ENCODE measurements at regions not wholly inside any gene's neighbourhood (a gene's known extent, or its start where the extent isn't known, plus 50 kb on each side); places are given as distances from the start of the nearest gene placed in this dataset.

DNA sequence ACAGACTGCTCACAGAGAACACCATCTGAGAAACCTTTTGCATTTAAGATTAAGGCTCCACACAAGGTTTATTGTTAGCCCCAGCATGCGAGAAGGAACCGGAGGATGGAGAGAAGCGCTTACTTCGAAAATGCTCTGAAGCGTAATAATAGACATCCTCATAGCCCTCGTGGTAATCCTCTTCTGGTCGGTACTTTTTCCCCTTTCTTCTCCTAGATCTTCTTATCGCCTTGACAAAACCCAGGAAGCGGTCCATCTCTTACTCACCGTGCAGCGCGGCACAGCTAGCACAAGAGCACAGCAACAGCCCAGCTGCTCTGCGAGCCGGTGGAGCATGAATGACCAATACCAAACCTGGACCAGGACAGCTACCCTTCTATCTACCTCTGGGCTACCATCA lies 125.1 kb upstream of the GRIP1 start:
- no TSS peak for BruUV-seq (replicated peaks)
- no peaks in the 10 kb centered on the region for H3K36me3 ChIP-seq (ENCODE audit: control insufficient read depth, insufficient read depth, low read length)
- in situ Hi-C loops (cut with MboI) (no loop called here), intact Hi-C loops (cut with micrococcal nuclease) (no loop called here)
- no peaks in the 10 kb centered on the region for H3K79me2 ChIP-seq (ENCODE audit: control insufficient read depth, insufficient read depth, low read length)
- H3K9me1 ChIP-seq (ENCODE audit: control insufficient read depth, insufficient read depth, low read length) = no peaks in the 10 kb centered on the region
- 3% methylated on average over 14 of the region's 14 CpGs for WGBS (ENCODE audit: insufficient coverage, low coverage, missing lambda C conversion rate)
- DNase-seq (ENCODE audit: extremely low read depth in 1 of 4, low spot score in 3 of 4) (no peak), ATAC-seq (no peak), FAIRE-seq (no peak)
- TF ChIP-seq SIRT6 (IDR thresholded peaks at IDR 0.05; ENCODE audit: low read depth, low read length) (no peak), ZNF224 (CRISPR knock-in tag; IDR thresholded peaks at IDR 0.05) (no peak), ZNF197 (CRISPR knock-in tag; IDR thresholded peaks at IDR 0.05; ENCODE audit: low read depth) (no peak), SMC3 (conservative IDR thresholded peaks at IDR 0.05; ENCODE audit: insufficient read depth, low read depth, low read length) (no peak), ZNF668 (CRISPR knock-in tag; IDR thresholded peaks at IDR 0.05) (no peak), NONO (IDR thresholded peaks at IDR 0.05; ENCODE audit: low read depth in 2 of 2, low read length in 1 of 2) (no peak), NFE2L1 (tag; IDR thresholded peaks at IDR 0.05; ENCODE audit: borderline replicate concordance, low read depth) (no peak), MCM7 (IDR thresholded peaks at IDR 0.05) (no peak), TCFL5 (CRISPR knock-in tag; conservative IDR thresholded peaks at IDR 0.05) (no peak), ZNF384 (IDR thresholded peaks at IDR 0.05; ENCODE audit: low read depth, low read length) (no peak)
- TF ChIP-seq, protein P1, sequence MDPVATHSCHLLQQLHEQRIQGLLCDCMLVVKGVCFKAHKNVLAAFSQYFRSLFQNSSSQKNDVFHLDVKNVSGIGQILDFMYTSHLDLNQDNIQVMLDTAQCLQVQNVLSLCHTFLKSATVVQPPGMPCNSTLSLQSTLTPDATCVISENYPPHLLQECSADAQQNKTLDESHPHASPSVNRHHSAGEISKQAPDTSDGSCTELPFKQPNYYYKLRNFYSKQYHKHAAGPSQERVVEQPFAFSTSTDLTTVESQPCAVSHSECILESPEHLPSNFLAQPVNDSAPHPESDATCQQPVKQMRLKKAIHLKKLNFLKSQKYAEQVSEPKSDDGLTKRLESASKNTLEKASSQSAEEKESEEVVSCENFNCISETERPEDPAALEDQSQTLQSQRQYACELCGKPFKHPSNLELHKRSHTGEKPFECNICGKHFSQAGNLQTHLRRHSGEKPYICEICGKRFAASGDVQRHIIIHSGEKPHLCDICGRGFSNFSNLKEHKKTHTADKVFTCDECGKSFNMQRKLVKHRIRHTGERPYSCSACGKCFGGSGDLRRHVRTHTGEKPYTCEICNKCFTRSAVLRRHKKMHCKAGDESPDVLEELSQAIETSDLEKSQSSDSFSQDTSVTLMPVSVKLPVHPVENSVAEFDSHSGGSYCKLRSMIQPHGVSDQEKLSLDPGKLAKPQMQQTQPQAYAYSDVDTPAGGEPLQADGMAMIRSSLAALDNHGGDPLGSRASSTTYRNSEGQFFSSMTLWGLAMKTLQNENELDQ (CRISPR knock-in tag; IDR thresholded peaks at IDR 0.05; ENCODE audit: borderline replicate concordance) = no peak
- TF ChIP-seq, protein P2, sequence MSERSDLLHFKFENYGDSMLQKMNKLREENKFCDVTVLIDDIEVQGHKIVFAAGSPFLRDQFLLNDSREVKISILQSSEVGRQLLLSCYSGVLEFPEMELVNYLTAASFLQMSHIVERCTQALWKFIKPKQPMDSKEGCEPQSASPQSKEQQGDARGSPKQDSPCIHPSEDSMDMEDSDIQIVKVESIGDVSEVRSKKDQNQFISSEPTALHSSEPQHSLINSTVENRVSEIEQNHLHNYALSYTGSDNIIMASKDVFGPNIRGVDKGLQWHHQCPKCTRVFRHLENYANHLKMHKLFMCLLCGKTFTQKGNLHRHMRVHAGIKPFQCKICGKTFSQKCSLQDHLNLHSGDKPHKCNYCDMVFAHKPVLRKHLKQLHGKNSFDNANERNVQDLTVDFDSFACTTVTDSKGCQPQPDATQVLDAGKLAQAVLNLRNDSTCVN (CRISPR knock-in tag; IDR thresholded peaks at IDR 0.05) = no peak
- H3K27me3 ChIP-seq (ENCODE audit: control insufficient read depth in 2 of 2, insufficient read depth in 2 of 2, low read length in 2 of 2) = no peaks in the 10 kb centered on the region
- ChIA-PET POLR2A (interaction anchor here (0.8 kb wide), 1 partner anchor 10 kb away, joined by 3 read pairs; no protein-coding TSS in a partner anchor), CTCF (ENCODE audit: low intra/inter-chr PET ratio) (no interaction called here)
- H3K9ac ChIP-seq (ENCODE audit: insufficient read depth in 1 of 2, low read depth in 2 of 2, low read length in 2 of 2) = no peak overlapping the region
- no peaks in the 10 kb centered on the region for H3K9me3 ChIP-seq (replicated peaks; ENCODE audit: control insufficient read depth, insufficient read depth, low read depth, low read length)
- no peak overlapping the region for H3K27ac ChIP-seq (ENCODE audit: extremely low read depth, low read depth, low read length)
- no peaks in the 10 kb centered on the region for H3K4me1 ChIP-seq (replicated peaks in 1 of 2; ENCODE audit: control insufficient read depth in 2 of 2, insufficient read depth in 2 of 2, low read length in 2 of 2)
- H4K20me1 ChIP-seq (replicated peaks; ENCODE audit: control insufficient read depth, insufficient read depth, low read length) = no peaks in the 10 kb centered on the region
- no peak overlapping the region for H2AFZ ChIP-seq (ENCODE audit: low read depth, low read length)
- H3K4me3 ChIP-seq = no peak overlapping the region
- H3K4me2 ChIP-seq (ENCODE audit: insufficient read depth, low read length) = no peak overlapping the region

Data from K562 (cell line).